ENCODE measurements at regions not wholly inside any gene's neighbourhood (a gene's known extent, or its start where the extent isn't known, plus 50 kb on each side); places are given as distances from the start of the nearest gene placed in this dataset.
A peak's percentile ranks its signal among the peaks of the same experiment; 100 is the strongest.
"Not testable (repeated sequence)": the region's sequence is repeated elsewhere in the genome, so short reads cannot be mapped to it uniquely, and the experiment has no call there.

GRCh38 chr5:10125116-10125515 lies 124.6 kb downstream of the ATPSCKMT start:
- no peak for DNase-seq

DNA sequence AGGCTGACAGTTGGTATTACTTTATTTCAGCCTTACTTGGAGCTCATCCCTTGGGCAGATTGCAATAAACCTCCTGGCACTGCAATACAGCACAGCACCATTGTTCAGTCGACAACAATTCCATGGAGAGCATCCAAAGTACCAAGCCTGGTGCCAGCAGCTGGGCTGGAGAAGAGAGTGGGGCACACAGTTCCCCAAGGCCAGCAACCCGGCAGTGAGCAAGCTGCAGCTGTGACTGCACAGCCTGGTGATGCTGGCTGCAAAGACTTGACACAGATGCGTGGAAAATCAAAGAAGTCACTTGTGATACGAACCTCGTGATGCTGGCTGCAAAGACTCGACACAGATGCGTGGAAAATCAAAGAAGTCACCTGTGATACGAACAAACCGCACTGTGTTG lies 125.4 kb downstream of the ATPSCKMT start:
- DNase-seq: no peak

- no peak for DNase-seq
Observed at GRCh38 chr5:10123254-10123989, 126.3 kb downstream of the ATPSCKMT start.

DNA sequence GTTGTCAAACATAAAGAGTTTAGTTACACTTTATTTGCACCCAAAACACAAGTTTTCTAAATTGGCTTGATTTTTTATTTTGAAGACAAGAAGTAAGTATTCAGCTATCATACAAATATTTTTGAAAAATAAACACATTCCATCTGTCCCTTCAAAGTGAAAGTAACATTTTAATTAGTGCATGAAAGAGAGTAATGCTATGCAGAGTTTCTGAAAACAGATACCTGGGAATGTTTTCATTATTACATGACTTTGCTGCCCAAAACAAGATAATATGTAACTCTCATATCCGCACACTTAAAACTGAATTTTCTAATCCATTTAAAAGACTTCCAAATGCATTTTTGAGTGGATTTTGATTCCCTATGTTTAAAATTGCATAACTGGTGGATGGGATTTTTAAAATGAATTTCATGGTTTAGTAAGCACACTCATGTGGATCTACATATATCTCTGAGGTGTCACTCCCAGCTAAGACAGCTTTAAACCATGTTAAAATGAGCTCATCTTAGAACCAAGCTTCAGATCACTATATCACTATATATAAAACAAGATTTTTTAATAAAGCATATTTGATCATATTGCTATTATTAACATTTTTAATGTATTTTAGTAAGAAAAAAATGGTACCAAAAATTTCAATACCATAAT lies 127.5 kb downstream of the ATPSCKMT start:
- DNase-seq: no peak

- no peak for DNase-seq
Observed at GRCh38 chr5:10120934-10121333, 128.8 kb downstream of the ATPSCKMT start.

DNA sequence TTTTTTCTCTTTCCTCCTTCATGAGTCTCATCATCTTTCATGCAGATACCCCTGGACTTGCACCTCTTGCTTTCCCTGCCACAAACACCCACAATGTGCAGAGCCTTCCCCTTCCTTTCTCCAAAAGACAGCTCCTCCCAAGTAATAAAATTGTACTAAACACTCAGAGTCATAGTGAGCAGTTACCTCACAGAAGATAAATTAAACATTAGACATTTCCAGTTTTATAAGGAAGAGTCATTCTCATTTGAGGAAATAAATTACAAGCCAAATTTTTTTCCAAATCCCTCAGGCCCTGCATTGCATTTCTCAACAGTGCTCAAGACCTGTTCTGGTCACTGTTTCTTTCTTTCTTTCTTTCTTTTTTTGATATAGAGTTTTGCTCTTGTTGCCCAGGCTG lies 131.5 kb downstream of the ATPSCKMT start:
- no peak for DNase-seq

- no peak for DNase-seq
Observed at GRCh38 chr5:10116594-10116993, 133.1 kb downstream of the ATPSCKMT start.

- no peak for DNase-seq
Observed at GRCh38 chr5:10115669-10116068, 134.0 kb downstream of the ATPSCKMT start.

DNA sequence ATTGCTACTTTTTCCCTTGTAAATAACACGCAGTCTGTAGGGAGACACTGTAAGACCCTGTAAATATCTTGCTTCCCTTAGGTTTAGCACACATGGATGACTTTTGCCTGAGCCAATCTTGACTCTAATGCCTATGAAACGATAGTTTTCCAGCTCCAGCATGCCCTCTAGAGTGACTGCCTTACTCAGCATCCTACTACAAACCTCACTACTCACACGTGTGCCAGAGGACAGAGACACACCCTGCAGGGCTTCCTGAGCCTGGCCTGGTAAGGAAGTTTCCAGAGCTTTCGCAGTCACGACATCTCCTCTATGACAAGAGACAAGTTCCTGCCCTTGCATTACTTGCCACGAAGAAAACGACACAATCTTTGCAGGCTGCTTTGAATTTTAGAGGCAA lies 138.1 kb downstream of the ATPSCKMT start:
- DNase-seq: peak; percentile 72

- DNase-seq: no peak
Observed at GRCh38 chr5:10110228-10110627, 139.5 kb downstream of the ATPSCKMT start.

DNA sequence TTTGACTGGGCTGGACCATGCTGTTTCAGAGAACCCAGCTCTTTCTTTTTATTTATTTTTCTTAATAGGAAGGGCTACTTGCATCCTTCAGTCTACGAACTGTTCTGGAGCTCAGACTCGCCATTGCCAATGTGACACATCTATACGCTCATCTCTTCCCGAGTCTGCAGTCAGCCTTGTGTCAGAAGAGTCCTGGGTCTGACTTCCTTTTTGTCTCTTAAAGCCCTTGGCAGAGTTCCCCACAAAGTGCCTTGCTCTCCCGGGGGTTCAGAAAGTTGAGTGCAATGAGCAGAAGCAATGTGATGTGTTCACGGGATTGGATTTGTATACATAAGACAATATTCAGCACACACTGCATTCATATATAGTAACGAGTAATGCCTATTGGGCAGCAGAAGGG lies 140.4 kb downstream of the ATPSCKMT start:
- peak; percentile 6 for DNase-seq

DNA sequence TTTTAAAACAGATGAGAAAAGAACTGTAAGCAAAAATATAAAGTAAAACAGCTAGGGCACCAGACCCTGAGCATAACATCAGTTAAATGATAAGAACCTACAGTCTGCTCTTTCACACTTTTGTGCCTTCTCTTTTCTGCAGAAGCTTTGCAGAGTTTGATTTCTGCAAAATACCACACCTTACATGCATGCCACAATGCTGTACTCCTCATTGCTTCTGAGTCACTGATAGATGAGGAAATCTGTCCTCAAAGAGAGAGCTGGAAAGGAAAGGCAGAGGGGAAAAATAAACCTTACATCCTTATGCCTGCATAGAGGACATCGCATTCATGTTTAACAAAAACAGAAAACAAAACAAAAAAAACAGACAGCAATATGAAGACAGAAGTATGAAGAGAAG lies 142.9 kb downstream of the ATPSCKMT start:
- DNase-seq: peak; percentile 25

GRCh38 chr5:10106285-10106684 lies 143.4 kb downstream of the ATPSCKMT start:
- DNase-seq: no peak

GRCh38 chr5:10102706-10103497 lies 146.8 kb downstream of the ATPSCKMT start:
- no peak for DNase-seq

DNA sequence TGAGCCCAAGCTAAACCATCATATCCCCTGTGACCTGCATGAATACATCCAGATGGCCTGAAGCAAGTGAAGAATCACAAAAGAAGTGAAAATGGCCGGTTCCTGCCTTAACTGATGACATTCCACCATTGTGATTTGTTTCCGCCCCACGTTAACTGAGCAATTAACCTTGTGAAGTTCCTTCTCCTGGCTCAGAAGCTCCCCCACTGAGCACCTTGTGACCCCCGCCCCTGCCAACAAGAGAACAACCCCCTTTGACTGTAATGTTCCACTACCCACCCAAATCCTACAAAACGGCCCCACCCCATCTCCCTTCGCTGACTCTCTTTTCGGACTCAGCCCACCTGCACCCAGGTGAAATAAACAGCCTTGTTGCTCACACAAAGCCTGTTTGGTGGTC lies 147.5 kb downstream of the ATPSCKMT start:
- not testable (repeated sequence) for DNase-seq

DNA sequence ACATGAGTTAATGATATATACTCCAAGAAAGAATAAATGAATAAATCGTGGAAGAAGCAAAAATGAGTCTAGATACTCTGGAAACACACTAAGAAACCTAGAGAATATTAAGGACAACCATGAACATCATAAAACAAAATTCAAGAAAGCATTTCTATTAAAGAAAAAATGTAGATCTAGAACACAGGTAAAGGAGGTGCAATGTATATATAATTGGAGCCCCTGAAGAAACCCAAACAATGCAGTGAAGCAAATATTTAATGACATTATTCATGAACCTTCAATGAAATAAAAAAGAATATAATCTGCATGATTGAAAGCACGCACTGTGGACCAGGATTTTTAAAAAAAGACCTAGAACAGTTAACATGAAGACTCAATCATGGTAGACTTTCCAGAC lies 150.1 kb downstream of the ATPSCKMT start:
- DNase-seq: no peak

GRCh38 chr5:10091701-10092100 lies 158.0 kb downstream of the ATPSCKMT start:
- DNase-seq: peak; percentile 28

DNA sequence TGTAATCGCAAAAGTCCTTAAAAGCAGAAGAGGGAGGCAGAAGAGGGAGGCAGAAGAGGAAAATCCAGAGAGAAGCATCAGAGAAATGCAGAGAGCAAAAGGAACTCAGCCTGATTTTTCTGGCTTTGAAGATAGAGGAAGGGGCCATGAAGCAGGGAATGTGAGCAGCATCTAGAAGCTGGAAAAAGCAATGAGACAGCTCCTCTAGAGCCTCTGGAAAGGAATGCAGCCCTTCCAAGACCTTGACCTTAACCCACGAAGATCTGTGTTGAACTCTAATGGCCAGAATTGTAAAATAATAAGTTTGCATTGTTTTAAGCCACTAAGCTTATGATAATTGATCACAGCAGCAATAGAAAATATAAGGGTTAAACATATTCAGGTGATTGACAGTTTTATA lies 159.6 kb downstream of the ATPSCKMT start:
- no peak for DNase-seq

GRCh38 chr5:10085185-10085584 lies 164.5 kb downstream of the ATPSCKMT start:
- no peak for DNase-seq

- DNase-seq: no peak
Observed at GRCh38 chr5:10081584-10081983, 168.1 kb downstream of the ATPSCKMT start.

GRCh38 chr5:10077791-10078545 lies 171.7 kb downstream of the ATPSCKMT start:
- peak; percentile 93 for DNase-seq

GRCh38 chr5:10073441-10074104 lies 176.1 kb downstream of the ATPSCKMT start:
- DNase-seq: no peak

Data from fibroblast of upper back skin (primary cell).